Fibroblast of the aortic adventitia (primary cell): ENCODE measurements at regions not wholly inside any gene's neighbourhood (a gene's known extent, or its start where the extent isn't known, plus 50 kb on each side); places are given as distances from the start of the nearest gene placed in this dataset.

ENCODE experiments used
- DNase-seq: peaks from one replicate; pipeline ENCODE4 v3.0.0-alpha.2; 2010; ENCODE audit warnings: low read depth
- H3K4me3 ChIP-seq: 2 replicates; pipeline ENCODE4 v1.5.1; 2011; ENCODE audit warnings: low read depth, mild to moderate bottlenecking, control low read depth, low read length, moderate library complexity
- CTCF ChIP-seq: IDR thresholded peaks from 2 replicates; pipeline ENCODE4 v1.5.1; 2011; ENCODE audit warnings: mild to moderate bottlenecking, low read length, control low read depth, inconsistent platforms; ENCODE audit not compliant: insufficient read depth

DNA sequence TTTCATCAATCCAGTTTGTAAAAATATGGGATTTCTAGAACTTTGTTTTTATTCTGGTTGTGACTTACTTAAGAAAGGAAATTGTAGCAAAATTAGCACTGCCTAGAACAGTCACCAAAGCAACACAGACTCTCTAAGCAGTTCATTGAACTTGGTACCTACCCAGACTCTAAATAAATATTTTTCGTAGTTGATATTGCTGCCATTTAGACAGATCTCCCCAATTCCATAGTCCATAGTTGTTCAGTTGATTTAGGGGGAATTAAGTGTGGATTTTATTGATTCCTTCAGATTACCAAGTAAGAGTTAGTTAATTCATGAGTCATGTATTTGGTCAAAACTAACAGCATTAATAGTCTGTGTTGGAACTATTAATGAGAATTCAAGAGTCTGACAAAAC is 822.5 kb downstream of the DHX35 start:
- DNase-seq, result no peak
- no peak for TF ChIP-seq CTCF
- H3K4me3 ChIP-seq, result no peak overlapping the region

GRCh38 chr20:39778847-39779604 is 816.9 kb downstream of the DHX35 start:
- no peak overlapping the region for H3K4me3 ChIP-seq
- DNase-seq, result peak; percentile 27
- TF ChIP-seq CTCF, result peak; percentile 30

DNA sequence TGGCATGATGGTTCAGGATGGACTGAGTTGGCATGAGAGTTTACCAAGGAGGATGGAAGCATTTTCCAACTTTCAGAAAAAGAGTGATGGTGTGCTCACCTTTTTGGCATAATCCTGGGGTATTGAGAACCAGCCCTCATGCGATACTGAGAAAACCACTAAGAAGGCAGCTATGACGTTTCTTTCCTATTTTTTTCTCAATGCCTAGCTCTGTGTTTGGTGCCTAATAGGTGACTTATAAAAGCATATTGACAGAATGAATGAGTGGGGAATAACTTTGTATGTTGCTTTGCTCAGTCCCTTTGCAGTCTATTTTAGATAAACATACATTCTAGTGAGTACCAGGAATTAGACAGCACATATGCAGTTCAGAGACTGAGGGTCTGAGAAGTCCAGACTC is 816.3 kb downstream of the DHX35 start:
- TF ChIP-seq CTCF, result no peak

DNA sequence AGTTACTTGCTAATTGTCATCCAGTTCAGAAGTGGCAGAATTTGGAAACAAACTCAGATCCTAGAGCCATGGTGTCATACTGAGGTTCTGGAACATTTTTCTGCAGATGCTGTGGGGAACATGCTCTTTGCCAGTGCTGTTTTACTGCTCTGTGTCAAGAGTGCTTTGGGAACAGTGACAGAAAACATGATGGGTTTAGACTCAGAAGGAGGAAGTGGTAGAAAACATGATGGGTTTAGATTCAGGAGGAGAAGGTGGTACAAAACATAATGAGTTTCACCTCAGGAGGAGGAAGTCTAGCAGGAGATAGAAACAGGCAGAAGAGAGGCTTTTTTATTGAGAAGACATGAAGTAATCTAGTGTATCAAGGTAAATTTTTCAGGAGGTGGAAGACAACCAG is 815.5 kb downstream of the DHX35 start:
- H3K4me3 ChIP-seq, result no peak overlapping the region
- TF ChIP-seq CTCF, result no peak
- DNase-seq, result no peak

More for the DNA sequence above, 816.3 kb downstream of the DHX35 start:
- no peak for DNase-seq
- no peak overlapping the region for H3K4me3 ChIP-seq

GRCh38 chr20:39775110-39775509 is 813.0 kb downstream of the DHX35 start:
- H3K4me3 ChIP-seq, result no peak overlapping the region
- no peak for TF ChIP-seq CTCF
- DNase-seq, result peak; percentile 91

DNA sequence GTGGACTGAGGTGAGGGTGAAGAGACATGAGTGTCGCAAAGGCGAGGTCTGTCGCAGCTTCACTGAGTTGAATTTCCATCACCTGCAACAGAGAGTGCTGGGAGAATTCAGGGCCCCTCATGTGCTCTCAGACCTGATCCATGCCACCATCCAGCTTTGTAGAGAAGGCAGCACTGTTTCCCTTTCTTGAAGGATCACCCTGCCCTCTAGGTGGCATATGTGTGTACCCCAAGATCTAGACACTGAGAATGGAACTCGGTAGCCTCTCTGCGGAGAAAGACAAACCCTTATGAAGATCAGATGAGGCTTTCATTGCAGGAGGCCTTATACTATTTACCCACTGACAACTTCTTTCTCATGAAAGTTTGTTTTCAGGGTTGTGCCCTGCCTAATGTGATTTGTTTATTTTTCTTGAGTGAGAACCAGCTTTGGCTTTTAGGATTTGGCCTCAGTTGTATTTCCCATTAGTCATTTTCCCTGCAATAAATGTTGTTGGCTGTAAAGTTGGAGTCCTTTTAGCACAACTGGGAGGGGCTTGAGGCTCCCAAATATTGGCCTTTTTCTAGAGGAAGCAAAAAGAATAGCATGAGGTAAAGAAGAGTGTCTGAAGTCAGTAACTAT is 811.3 kb downstream of the DHX35 start:
- DNase-seq, result peak; percentile 52
- TF ChIP-seq CTCF, result no peak
- no peak overlapping the region for H3K4me3 ChIP-seq
